ENCODE measurements at regions not wholly inside any gene's neighbourhood (a gene's known extent, or its start where the extent isn't known, plus 50 kb on each side); places are given as distances from the start of the nearest gene placed in this dataset.

- no peak overlapping the region for H3K27ac ChIP-seq (ENCODE audit: low read length)
- no peaks in the 10 kb centered on the region for H3K4me1 ChIP-seq (ENCODE audit: insufficient read depth, low read length)
- H4K20me1 ChIP-seq (ENCODE audit: insufficient read depth, low read length), result no peaks in the 10 kb centered on the region
- no peaks in the 10 kb centered on the region for H3K9me3 ChIP-seq (ENCODE audit: insufficient read depth, low read length, severe bottlenecking)
- H2AFZ ChIP-seq (ENCODE audit: low read depth, low read length), result no peak overlapping the region
- no peak overlapping the region for H3K4me3 ChIP-seq (ENCODE audit: low read depth in 1 of 2, low read length in 2 of 2)
- no peaks in the 10 kb centered on the region for H3K79me2 ChIP-seq (ENCODE audit: insufficient read depth, low read length)
- H3K36me3 ChIP-seq (ENCODE audit: insufficient read depth, low read length), result no peaks in the 10 kb centered on the region
- H3K9ac ChIP-seq (ENCODE audit: low read depth, low read length), result no peak overlapping the region
- no peak overlapping the region for H3K4me2 ChIP-seq (ENCODE audit: insufficient read depth, low read length)
- TF ChIP-seq CTCF (IDR thresholded peaks at IDR 0.05; ENCODE audit: borderline replicate concordance, extremely low read depth, low read length, poor library complexity, severe bottlenecking), result no peak
- no peak for TF ChIP-seq EZH2 (IDR thresholded peaks at IDR 0.05; ENCODE audit: borderline replicate concordance, low read depth, low read length, severe bottlenecking)
- no peaks in the 10 kb centered on the region for H3K27me3 ChIP-seq (ENCODE audit: insufficient read depth, low read length, poor library complexity)
- DNase-seq (no peak), ATAC-seq (ENCODE audit: insufficient read depth, low read depth) (no peak)
These were observed 172.3 kb downstream of the ARL6IP6 start for GRCh38 chr2:152890736-152891135.

- H3K9ac ChIP-seq (ENCODE audit: low read depth, low read length), result no peak overlapping the region
- no peak overlapping the region for H3K4me2 ChIP-seq (ENCODE audit: insufficient read depth, low read length)
- H4K20me1 ChIP-seq (ENCODE audit: insufficient read depth, low read length), result no peaks in the 10 kb centered on the region
- TF ChIP-seq EZH2 (IDR thresholded peaks at IDR 0.05; ENCODE audit: borderline replicate concordance, low read depth, low read length, severe bottlenecking), result no peak
- TF ChIP-seq CTCF (IDR thresholded peaks at IDR 0.05; ENCODE audit: borderline replicate concordance, extremely low read depth, low read length, poor library complexity, severe bottlenecking), result no peak
- ATAC-seq (ENCODE audit: insufficient read depth, low read depth) (no peak), DNase-seq (no peak)
- no peaks in the 10 kb centered on the region for H3K27me3 ChIP-seq (ENCODE audit: insufficient read depth, low read length, poor library complexity)
- no peak overlapping the region for H3K27ac ChIP-seq (ENCODE audit: low read length)
- no peaks in the 10 kb centered on the region for H3K4me1 ChIP-seq (ENCODE audit: insufficient read depth, low read length)
- H3K79me2 ChIP-seq (ENCODE audit: insufficient read depth, low read length), result no peaks in the 10 kb centered on the region
- no peak overlapping the region for H2AFZ ChIP-seq (ENCODE audit: low read depth, low read length)
- H3K4me3 ChIP-seq (ENCODE audit: low read depth in 1 of 2, low read length in 2 of 2), result no peak overlapping the region
- no peaks in the 10 kb centered on the region for H3K36me3 ChIP-seq (ENCODE audit: insufficient read depth, low read length)
- H3K9me3 ChIP-seq (ENCODE audit: insufficient read depth, low read length, severe bottlenecking), result no peaks in the 10 kb centered on the region
These were observed 165.6 kb downstream of the ARL6IP6 start for GRCh38 chr2:152883951-152884487.

GRCh38 chr2:152881527-152881926 lies 163.1 kb downstream of the ARL6IP6 start:
- Histone ChIP-seq H2AFZ (ENCODE audit: low read depth, low read length) (no peak overlapping the region; the same call in 1 of the 2 replicates), H3K4me2 (ENCODE audit: insufficient read depth, low read length) (no peak overlapping the region), H3K4me1 (ENCODE audit: insufficient read depth, low read length) (no peaks in the 10 kb centered on the region), H3K27ac (ENCODE audit: low read length) (no peak overlapping the region), H4K20me1 (ENCODE audit: insufficient read depth, low read length) (no peaks in the 10 kb centered on the region), H3K4me3 (ENCODE audit: low read depth in 1 of 2, low read length in 2 of 2) (no peak overlapping the region), H3K79me2 (ENCODE audit: insufficient read depth, low read length) (no peaks in the 10 kb centered on the region), H3K36me3 (ENCODE audit: insufficient read depth, low read length) (no peaks in the 10 kb centered on the region), H3K27me3 (ENCODE audit: insufficient read depth, low read length, poor library complexity) (no peaks in the 10 kb centered on the region), H3K9ac (ENCODE audit: low read depth, low read length) (no peak overlapping the region), H3K9me3 (ENCODE audit: insufficient read depth, low read length, severe bottlenecking) (no peaks in the 10 kb centered on the region)
- DNase-seq (no peak), ATAC-seq (ENCODE audit: insufficient read depth, low read depth) (no peak)
- TF ChIP-seq EZH2 (IDR thresholded peaks at IDR 0.05; ENCODE audit: borderline replicate concordance, low read depth, low read length, severe bottlenecking) (no peak), CTCF (IDR thresholded peaks at IDR 0.05; ENCODE audit: borderline replicate concordance, extremely low read depth, low read length, poor library complexity, severe bottlenecking) (no peak)

- TF ChIP-seq CTCF (IDR thresholded peaks at IDR 0.05; ENCODE audit: borderline replicate concordance, extremely low read depth, low read length, poor library complexity, severe bottlenecking), result no peak
- TF ChIP-seq EZH2 (IDR thresholded peaks at IDR 0.05; ENCODE audit: borderline replicate concordance, low read depth, low read length, severe bottlenecking), result no peak
- H3K27me3 ChIP-seq (ENCODE audit: insufficient read depth, low read length, poor library complexity), result no peaks in the 10 kb centered on the region
- ATAC-seq (ENCODE audit: insufficient read depth, low read depth), result no peak
- no peaks in the 10 kb centered on the region for H3K9me3 ChIP-seq (ENCODE audit: insufficient read depth, low read length, severe bottlenecking)
- H3K4me2 ChIP-seq (ENCODE audit: insufficient read depth, low read length), result no peak overlapping the region
- no peaks in the 10 kb centered on the region for H3K36me3 ChIP-seq (ENCODE audit: insufficient read depth, low read length)
- H3K9ac ChIP-seq (ENCODE audit: low read depth, low read length), result no peak overlapping the region
- H4K20me1 ChIP-seq (ENCODE audit: insufficient read depth, low read length), result no peaks in the 10 kb centered on the region
- H3K4me3 ChIP-seq (ENCODE audit: low read depth in 1 of 2, low read length in 2 of 2), result no peak overlapping the region
- no peak for DNase-seq
- no peaks in the 10 kb centered on the region for H3K4me1 ChIP-seq (ENCODE audit: insufficient read depth, low read length)
- H2AFZ ChIP-seq (ENCODE audit: low read depth, low read length), result no peak overlapping the region
- H3K27ac ChIP-seq (ENCODE audit: low read length), result no peak overlapping the region
- H3K79me2 ChIP-seq (ENCODE audit: insufficient read depth, low read length), result no peaks in the 10 kb centered on the region
These were observed 160.9 kb downstream of the ARL6IP6 start for GRCh38 chr2:152879275-152879674.

Data from DND-41 (cell line).